Suprapubic skin (tissue), 4 donors: ENCODE measurements at regions not wholly inside any gene's neighbourhood (a gene's known extent, or its start where the extent isn't known, plus 50 kb on each side); places are given as distances from the start of the nearest gene placed in this dataset.
"Not testable (repeated sequence)": the region's sequence is repeated elsewhere in the genome, so short reads cannot be mapped to it uniquely, and the experiment has no call there.

Experiments used
- DNase-seq, 2 donors: peaks; one replicate each; pipeline ENCODE4 v3.0.0-alpha.2; 2019; ENCODE audit warnings: low spot score in 2 of 2
- H3K27ac ChIP-seq: fragments of 200-600 bp; sonication (generic); one replicate; pipeline ENCODE4 v1.5.1; 2019
- H3K27me3 ChIP-seq: fragments of 200-600 bp; sonication (generic); one replicate; pipeline ENCODE4 v1.5.1; 2019
- H3K36me3 ChIP-seq: fragments of 200-600 bp; sonication (generic); one replicate; pipeline ENCODE4 v1.5.1; 2019
- H3K4me1 ChIP-seq: fragments of 200-600 bp; sonication (generic); one replicate; pipeline ENCODE4 v1.5.1; 2019
- H3K4me3 ChIP-seq: fragments of 200-600 bp; sonication (generic); one replicate; pipeline ENCODE4 v1.5.1; 2019; ENCODE audit warnings: mild to moderate bottlenecking
- H3K9me3 ChIP-seq: fragments of 200-600 bp; sonication (generic); one replicate; pipeline ENCODE4 v1.5.1; 2019
- EP300 ChIP-seq: sonication (generic); formaldehyde crosslinking; IDR thresholded peaks from one replicate; pipeline ENCODE4 v1.6.1; 2017; ENCODE audit warnings: antibody characterized with exemption
- POLR2A ChIP-seq, 2 donors: fragments of 450-650 bp; IDR thresholded peaks; one replicate each; pipeline ENCODE4 v1.6.1; 2017; ENCODE audit warnings: antibody characterized with exemption in 2 of 2, mild to moderate bottlenecking in 2 of 2, moderate library complexity in 2 of 2
- POLR2AphosphoS5 ChIP-seq, 3 donors: sonication (generic); formaldehyde crosslinking; IDR thresholded peaks; one replicate each; pipeline ENCODE4 v1.6.1; 2017; ENCODE audit warnings: antibody characterized with exemption in 3 of 3
- WGBS: methylation state at CpG from one replicate; pipeline ENCODE4 v1.1.5; 2018; 5-methylcytosine and 5-hydroxymethylcytosine counted together
- TF ChIP-seq, protein P1 (sequence below), 2 donors: fragments of 200-600 bp in 1 of 2; fragments of 450-650 bp in 1 of 2; sonication (generic) in 1 of 2; IDR thresholded peaks; one replicate each; pipeline ENCODE4 v1.5.1; 2016 to 2019; ENCODE audit warnings: antibody characterized with exemption in 2 of 2, mild to moderate bottlenecking in 1 of 2, moderate library complexity in 1 of 2

DNA sequence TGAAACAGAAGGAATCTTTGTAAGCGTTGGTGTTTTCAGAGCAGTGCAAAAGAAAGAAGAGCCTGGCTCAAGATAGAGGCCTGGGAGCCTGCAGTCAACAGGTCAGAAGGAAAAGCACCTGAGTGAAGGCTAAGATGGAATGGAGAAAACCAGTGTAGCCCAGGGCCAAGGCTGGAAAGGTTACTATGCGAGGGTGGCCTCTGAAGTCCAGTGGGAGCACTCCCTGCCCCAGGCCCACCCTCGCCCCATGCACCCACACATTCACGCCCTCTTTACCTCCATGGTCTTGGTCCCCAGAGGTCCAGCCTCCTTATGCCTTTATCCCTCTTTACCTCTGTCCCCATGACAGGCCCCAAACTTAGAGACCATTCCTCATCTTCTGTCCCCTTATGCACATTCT is 169.2 kb upstream of the ZNF644 start:
- H3K4me3 ChIP-seq: no peak overlapping the region
- H3K27ac ChIP-seq: no peak overlapping the region
- no peaks in the 10 kb centered on the region for H3K9me3 ChIP-seq
- no peak for TF ChIP-seq POLR2A (IDR thresholded peaks at IDR 0.05)
- 92% methylated on average over 4 of the region's 4 CpGs for WGBS
- no peak for DNase-seq
- H3K4me1 ChIP-seq: no peaks in the 10 kb centered on the region
- H3K36me3 ChIP-seq: no peaks in the 10 kb centered on the region
- H3K27me3 ChIP-seq: no peaks in the 10 kb centered on the region

DNA sequence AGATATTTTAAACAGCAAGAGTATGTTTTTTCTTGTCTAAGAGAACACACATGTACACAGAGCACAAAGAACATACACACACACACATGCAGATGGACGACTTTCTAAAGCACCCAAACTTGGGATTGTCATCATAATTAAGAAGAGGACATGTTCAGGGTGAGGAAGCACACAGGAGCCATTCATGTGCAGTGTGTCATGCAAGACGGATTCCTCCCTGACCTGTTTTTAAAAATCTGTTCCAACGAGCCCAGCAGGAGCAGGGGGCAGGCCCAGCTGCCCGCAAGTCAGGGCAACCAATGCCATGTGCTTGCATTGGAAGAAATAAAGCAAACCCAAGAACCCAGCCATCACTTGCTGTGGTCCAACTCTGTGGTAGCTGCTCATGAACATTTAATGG is 167.3 kb upstream of the ZNF644 start:
- no peaks in the 10 kb centered on the region for H3K36me3 ChIP-seq
- 58% methylated on average over 4 of the region's 4 CpGs for WGBS
- H3K27ac ChIP-seq: no peak overlapping the region
- no peak for TF ChIP-seq EP300
- TF ChIP-seq POLR2A (IDR thresholded peaks at IDR 0.05): no peak
- TF ChIP-seq POLR2AphosphoS5 (IDR thresholded peaks at IDR 0.05): no peak
- TF ChIP-seq, protein P1, sequence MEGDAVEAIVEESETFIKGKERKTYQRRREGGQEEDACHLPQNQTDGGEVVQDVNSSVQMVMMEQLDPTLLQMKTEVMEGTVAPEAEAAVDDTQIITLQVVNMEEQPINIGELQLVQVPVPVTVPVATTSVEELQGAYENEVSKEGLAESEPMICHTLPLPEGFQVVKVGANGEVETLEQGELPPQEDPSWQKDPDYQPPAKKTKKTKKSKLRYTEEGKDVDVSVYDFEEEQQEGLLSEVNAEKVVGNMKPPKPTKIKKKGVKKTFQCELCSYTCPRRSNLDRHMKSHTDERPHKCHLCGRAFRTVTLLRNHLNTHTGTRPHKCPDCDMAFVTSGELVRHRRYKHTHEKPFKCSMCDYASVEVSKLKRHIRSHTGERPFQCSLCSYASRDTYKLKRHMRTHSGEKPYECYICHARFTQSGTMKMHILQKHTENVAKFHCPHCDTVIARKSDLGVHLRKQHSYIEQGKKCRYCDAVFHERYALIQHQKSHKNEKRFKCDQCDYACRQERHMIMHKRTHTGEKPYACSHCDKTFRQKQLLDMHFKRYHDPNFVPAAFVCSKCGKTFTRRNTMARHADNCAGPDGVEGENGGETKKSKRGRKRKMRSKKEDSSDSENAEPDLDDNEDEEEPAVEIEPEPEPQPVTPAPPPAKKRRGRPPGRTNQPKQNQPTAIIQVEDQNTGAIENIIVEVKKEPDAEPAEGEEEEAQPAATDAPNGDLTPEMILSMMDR (IDR thresholded peaks at IDR 0.05): no peak
- H3K27me3 ChIP-seq: no peaks in the 10 kb centered on the region
- no peak overlapping the region for H3K4me3 ChIP-seq
- no peaks in the 10 kb centered on the region for H3K9me3 ChIP-seq
- H3K4me1 ChIP-seq: no peaks in the 10 kb centered on the region
- no peak for DNase-seq

DNA sequence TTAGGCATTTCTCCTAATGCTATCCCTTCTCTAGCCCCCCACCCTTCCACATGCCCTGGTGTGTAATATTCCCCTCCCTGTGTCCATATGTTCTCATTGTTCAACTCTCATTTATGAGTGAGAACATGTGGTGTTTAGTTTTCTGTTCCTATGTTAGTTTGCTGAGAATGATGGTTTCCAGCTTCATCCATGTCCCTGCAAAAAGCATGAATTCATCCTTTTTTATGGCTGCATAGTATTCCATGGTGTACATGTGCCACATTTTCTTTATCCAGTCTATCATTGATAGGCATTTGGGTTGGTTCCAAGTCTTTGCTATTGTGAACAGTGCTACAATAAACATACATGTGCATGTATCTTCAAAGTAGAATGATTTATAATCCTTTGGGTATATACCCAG is 161.0 kb upstream of the ZNF644 start:
- H3K9me3 ChIP-seq, H3K4me3 ChIP-seq, H3K27ac ChIP-seq, DNase-seq, H3K36me3 ChIP-seq, H3K4me1 ChIP-seq, H3K27me3 ChIP-seq: not testable (repeated sequence)

DNA sequence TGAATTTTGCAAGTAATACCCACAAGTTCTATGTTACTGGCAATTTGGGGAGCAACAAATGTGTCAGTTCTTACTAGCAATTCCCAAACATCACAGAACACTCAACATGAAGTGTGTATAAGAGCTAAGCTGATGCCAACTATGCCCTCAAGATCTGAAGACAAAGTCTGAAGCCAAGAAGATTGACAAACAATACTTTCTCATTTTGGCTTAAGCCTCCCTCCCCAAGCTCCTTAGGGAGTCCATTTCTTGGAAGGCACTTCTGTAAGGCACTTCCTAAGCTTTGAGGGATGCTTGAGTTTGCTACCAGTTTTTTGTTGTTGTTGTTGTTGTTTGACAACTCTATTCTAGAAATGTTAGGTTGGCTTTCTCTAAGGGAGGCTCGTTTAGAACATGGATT is 154.4 kb upstream of the ZNF644 start:
- 40% methylated on average over 1 of the region's 1 CpG for WGBS
- no peak for DNase-seq
- H3K4me1 ChIP-seq: no peaks in the 10 kb centered on the region

DNA sequence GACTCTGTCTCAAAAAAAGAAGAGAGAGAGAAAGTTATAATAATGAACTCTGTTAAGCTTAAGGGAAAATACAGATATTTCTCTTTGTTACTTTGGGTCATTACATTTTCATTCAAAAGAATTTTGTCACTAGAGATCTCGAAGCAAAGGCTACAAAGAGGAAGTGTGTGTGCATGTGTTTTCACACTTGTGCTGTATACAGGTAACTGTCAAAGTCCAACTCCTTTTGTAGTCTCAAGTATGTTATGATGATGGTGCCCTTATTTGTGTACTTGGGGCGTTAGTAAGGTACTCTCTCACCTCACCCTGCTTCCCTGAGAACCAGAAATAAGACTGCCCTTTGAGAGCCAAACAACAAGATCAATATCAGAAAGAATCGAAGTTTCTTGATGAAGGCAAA is 152.9 kb upstream of the ZNF644 start:
- no peaks in the 10 kb centered on the region for H3K4me1 ChIP-seq
- 78% methylated on average over 3 of the region's 3 CpGs for WGBS

More for the DNA sequence above, 154.4 kb upstream of the ZNF644 start:
- TF ChIP-seq EP300 (no peak), POLR2AphosphoS5 (IDR thresholded peaks at IDR 0.05) (no peak), POLR2A (IDR thresholded peaks at IDR 0.05) (no peak)
- TF ChIP-seq, protein P1 (IDR thresholded peaks at IDR 0.05): no peak
- H3K27ac ChIP-seq: no peak overlapping the region
- no peak overlapping the region for H3K4me3 ChIP-seq
- no peaks in the 10 kb centered on the region for H3K9me3 ChIP-seq
- peaks cover 37% of the 10 kb centered on the region for H3K27me3 ChIP-seq
- H3K36me3 ChIP-seq: no peaks in the 10 kb centered on the region

DNA sequence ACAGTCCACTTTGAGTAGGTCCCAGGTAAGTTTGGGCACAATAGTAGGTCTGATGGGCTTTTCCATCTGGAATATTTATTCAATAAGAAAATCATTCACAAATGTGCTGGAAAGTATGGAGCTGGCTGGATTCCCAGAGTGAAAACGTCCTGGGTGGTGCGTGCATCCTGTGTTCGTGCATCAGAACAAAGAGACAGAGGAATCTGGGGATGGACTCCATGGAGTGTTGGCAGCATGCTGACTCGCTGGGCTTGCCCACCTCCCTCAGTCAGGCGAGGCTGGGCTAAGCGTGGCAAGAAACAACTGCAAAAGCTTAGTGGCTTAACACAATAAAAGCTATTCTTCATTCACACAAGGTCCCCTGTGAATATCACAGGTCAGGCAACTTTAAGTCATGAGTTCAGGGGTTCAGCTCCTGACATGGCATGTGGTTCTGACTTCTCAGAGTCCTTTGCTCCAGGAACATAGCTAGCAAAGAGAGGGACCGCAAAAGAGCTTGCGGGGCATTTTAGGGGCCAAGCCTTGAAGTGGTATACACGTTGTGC is 151.6 kb upstream of the ZNF644 start:
- 19% methylated on average over 9 of the region's 9 CpGs for WGBS
- Histone ChIP-seq H3K36me3 (no peaks in the 10 kb centered on the region), H3K4me3 (no peak overlapping the region), H3K9me3 (no peaks in the 10 kb centered on the region), H3K27me3 (peaks cover 37% of the 10 kb centered on the region), H3K4me1 (no peaks in the 10 kb centered on the region), H3K27ac (no peak overlapping the region)
- no peak for DNase-seq
- TF ChIP-seq POLR2AphosphoS5 (IDR thresholded peaks at IDR 0.05) (no peak), POLR2A (IDR thresholded peaks at IDR 0.05) (no peak), EP300 (no peak)
- TF ChIP-seq, protein P1 (IDR thresholded peaks at IDR 0.05): no peak

More for the DNA sequence above, 152.9 kb upstream of the ZNF644 start:
- Histone ChIP-seq H3K27me3 (peaks cover 37% of the 10 kb centered on the region), H3K9me3 (no peaks in the 10 kb centered on the region), H3K27ac (no peak overlapping the region), H3K4me3 (no peak overlapping the region), H3K36me3 (no peaks in the 10 kb centered on the region)
- TF ChIP-seq, protein P1 (IDR thresholded peaks at IDR 0.05): no peak
- TF ChIP-seq POLR2AphosphoS5 (IDR thresholded peaks at IDR 0.05) (no peak), POLR2A (IDR thresholded peaks at IDR 0.05) (no peak), EP300 (no peak)
- no peak for DNase-seq
